ENCODE measurements at regions not wholly inside any gene's neighbourhood (a gene's known extent, or its start where the extent isn't known, plus 50 kb on each side); places are given as distances from the start of the nearest gene placed in this dataset.
"Not testable (repeated sequence)": the region's sequence is repeated elsewhere in the genome, so short reads cannot be mapped to it uniquely, and the experiment has no call there.

- no peak for DNase-seq (ENCODE audit: low read depth in 3 of 3, low spot score in 1 of 3)
These were observed 151.2 kb downstream of the MATN1 start for GRCh38 chr1:30572192-30572591.

GRCh38 chr1:30571380-30571779 lies 152.0 kb downstream of the MATN1 start:
- DNase-seq (ENCODE audit: low read depth in 3 of 3, low spot score in 1 of 3): no peak

GRCh38 chr1:30569384-30569783 lies 154.0 kb downstream of the MATN1 start:
- no peak for DNase-seq (ENCODE audit: low read depth in 3 of 3, low spot score in 1 of 3)

- DNase-seq (ENCODE audit: low read depth in 3 of 3, low spot score in 1 of 3): no peak
These were observed 160.8 kb downstream of the MATN1 start for GRCh38 chr1:30562559-30562958.

GRCh38 chr1:30551603-30552002 lies 171.8 kb downstream of the MATN1 start:
- no peak for DNase-seq (ENCODE audit: low read depth in 3 of 3, low spot score in 1 of 3)

- no peak for DNase-seq (ENCODE audit: low read depth in 3 of 3, low spot score in 1 of 3)
These were observed 172.8 kb downstream of the MATN1 start for GRCh38 chr1:30550365-30551220.

GRCh38 chr1:30549872-30550271 lies 173.5 kb downstream of the MATN1 start:
- DNase-seq (ENCODE audit: low read depth in 3 of 3, low spot score in 1 of 3): not testable (repeated sequence)

GRCh38 chr1:30548294-30548693 lies 175.1 kb downstream of the MATN1 start:
- no peak for DNase-seq (ENCODE audit: low read depth in 3 of 3, low spot score in 1 of 3)

GRCh38 chr1:30547326-30547725 lies 176.1 kb downstream of the MATN1 start:
- not testable (repeated sequence) for DNase-seq (ENCODE audit: low read depth in 3 of 3, low spot score in 1 of 3)

GRCh38 chr1:30545365-30545764 lies 178.0 kb downstream of the MATN1 start:
- no peak for DNase-seq (ENCODE audit: low read depth in 3 of 3, low spot score in 1 of 3)

- no peak for DNase-seq (ENCODE audit: low read depth in 3 of 3, low spot score in 1 of 3)
These were observed 181.5 kb downstream of the MATN1 start for GRCh38 chr1:30541721-30542485.

GRCh38 chr1:30540611-30541192 lies 182.7 kb downstream of the MATN1 start:
- no peak for DNase-seq (ENCODE audit: low read depth in 3 of 3, low spot score in 1 of 3)

- DNase-seq (ENCODE audit: low read depth in 3 of 3, low spot score in 1 of 3): no peak
These were observed 183.5 kb downstream of the MATN1 start for GRCh38 chr1:30539884-30540283.

GRCh38 chr1:30538993-30539867 lies 184.2 kb downstream of the MATN1 start:
- no peak for DNase-seq (ENCODE audit: low read depth in 3 of 3, low spot score in 1 of 3)

GRCh38 chr1:30538226-30538992 lies 185.0 kb downstream of the MATN1 start:
- no peak for DNase-seq (ENCODE audit: low read depth in 3 of 3, low spot score in 1 of 3)

- no peak for DNase-seq (ENCODE audit: low read depth in 3 of 3, low spot score in 1 of 3)
These were observed 186.1 kb downstream of the MATN1 start for GRCh38 chr1:30537279-30537678.

- DNase-seq (ENCODE audit: low read depth in 3 of 3, low spot score in 1 of 3): no peak
These were observed 186.9 kb downstream of the MATN1 start for GRCh38 chr1:30536530-30536929.

GRCh38 chr1:30535595-30536325 lies 187.6 kb downstream of the MATN1 start:
- no peak for DNase-seq (ENCODE audit: low read depth in 3 of 3, low spot score in 1 of 3)

GRCh38 chr1:30534551-30534940 lies 188.8 kb downstream of the MATN1 start:
- DNase-seq (ENCODE audit: low read depth in 3 of 3, low spot score in 1 of 3): no peak
